AG09309 (cell line): ENCODE measurements at regions not wholly inside any gene's neighbourhood (a gene's known extent, or its start where the extent isn't known, plus 50 kb on each side); places are given as distances from the start of the nearest gene placed in this dataset.
"Not testable (repeated sequence)": the region's sequence is repeated elsewhere in the genome, so short reads cannot be mapped to it uniquely, and the experiment has no call there.

Source experiments
- DNase-seq: peaks from one replicate; pipeline ENCODE4 v3.0.0-alpha.2; 2010; ENCODE audit warnings: low read depth
- H3K4me3 ChIP-seq: 2 replicates; pipeline ENCODE4 v1.5.1; 2011; ENCODE audit warnings: mild to moderate bottlenecking, low read depth, low read length, moderate library complexity; ENCODE audit not compliant: control insufficient read depth
- CTCF ChIP-seq: IDR thresholded peaks from 2 replicates; pipeline ENCODE4 v1.5.1; 2011; ENCODE audit warnings: mild to moderate bottlenecking, low read depth, low read length, inconsistent platforms; ENCODE audit not compliant: insufficient read depth, control insufficient read depth; ENCODE audit errors: missing control alignments

- TF ChIP-seq CTCF: no peak
- no peak for DNase-seq
- no peak overlapping the region for H3K4me3 ChIP-seq
Observed at GRCh38 chr3:5980475-5980874, 793.0 kb downstream of the EDEM1 start.

- DNase-seq: no peak
- no peak for TF ChIP-seq CTCF
Observed at GRCh38 chr3:5994651-5995050, 807.1 kb downstream of the EDEM1 start.

GRCh38 chr3:6018456-6018855 lies 830.9 kb downstream of the EDEM1 start:
- no peak for DNase-seq
- H3K4me3 ChIP-seq: no peak overlapping the region

More at GRCh38 chr3:5994651-5995050, 807.1 kb downstream of the EDEM1 start:
- H3K4me3 ChIP-seq: no peak overlapping the region

GRCh38 chr3:6022621-6023020 lies 835.1 kb downstream of the EDEM1 start:
- H3K4me3 ChIP-seq: no peak overlapping the region
- no peak for DNase-seq
- no peak for TF ChIP-seq CTCF

More at GRCh38 chr3:6018456-6018855, 830.9 kb downstream of the EDEM1 start:
- TF ChIP-seq CTCF: no peak

GRCh38 chr3:6025032-6025431 lies 835.9 kb upstream of the GRM7 start:
- no peak overlapping the region for H3K4me3 ChIP-seq
- no peak for DNase-seq
- no peak for TF ChIP-seq CTCF

- not testable (repeated sequence) for DNase-seq, H3K4me3 ChIP-seq
Observed at GRCh38 chr3:6030648-6031047, 830.3 kb upstream of the GRM7 start.

GRCh38 chr3:6035626-6036025 lies 825.3 kb upstream of the GRM7 start:
- no peak for TF ChIP-seq CTCF
- no peak overlapping the region for H3K4me3 ChIP-seq
- DNase-seq: no peak
